ENCODE measurements at regions not wholly inside any gene's neighbourhood (a gene's known extent, or its start where the extent isn't known, plus 50 kb on each side); places are given as distances from the start of the nearest gene placed in this dataset.

DNA sequence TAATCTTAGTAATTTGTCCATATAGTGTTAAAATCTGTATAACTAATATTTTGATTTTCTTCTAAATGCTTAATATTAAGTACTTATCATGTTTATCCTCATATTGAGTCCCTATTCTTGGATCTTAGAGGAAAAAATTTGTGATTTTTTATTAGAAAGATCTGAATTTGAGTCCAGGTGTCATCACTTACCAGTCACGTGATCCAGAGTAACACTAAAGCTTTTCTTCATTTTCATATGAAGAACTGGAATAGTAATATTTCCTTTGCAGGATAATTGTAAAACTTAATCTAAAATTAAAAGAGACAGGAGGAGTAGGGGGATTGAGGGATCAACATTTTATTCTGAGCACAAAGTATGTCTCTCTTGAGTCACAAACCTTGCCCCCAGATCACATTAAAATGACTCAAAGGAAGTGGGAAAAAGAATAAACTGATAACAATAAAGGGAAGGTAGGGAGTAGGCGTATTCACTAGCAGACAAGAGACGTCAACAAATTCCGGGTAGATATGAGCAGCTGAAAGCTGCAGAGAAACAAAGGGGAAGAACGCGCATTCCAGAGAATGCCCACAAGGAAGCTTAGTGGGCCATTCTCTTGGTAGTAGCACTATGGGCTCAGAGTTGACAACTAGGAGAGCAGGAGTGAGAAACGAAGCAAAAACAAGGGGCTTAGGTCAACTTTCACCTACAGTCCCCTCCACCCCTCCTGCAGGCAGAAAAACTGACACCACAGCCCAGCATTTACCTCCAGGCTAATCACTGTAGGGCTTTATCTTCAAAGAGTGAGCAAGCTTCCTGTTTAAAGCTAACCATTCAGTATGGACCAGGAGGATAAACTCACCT, 123.1 kb downstream of the SPRY2 start:
- Histone ChIP-seq H3K4me2 (ENCODE audit: insufficient read depth, insufficient read length, low read length) (no peak overlapping the region), H3K27ac (ENCODE audit: insufficient read length, low read depth, low read length) (no peak overlapping the region), H2AFZ (ENCODE audit: low read length) (peak overlapping the region; percentile 11)

More for the DNA sequence above, 123.1 kb downstream of the SPRY2 start:
- peaks cover 0 to 3% of the 10 kb centered on the region in 2 experiments; a peak in 3 of 5 replicates for H3K9me3 Mint-ChIP-seq
- Histone ChIP-seq H4K5ac (ENCODE audit: insufficient read length, low read depth, low read length) (no peak overlapping the region), H3K56ac (ENCODE audit: insufficient read length, low read depth, low read length) (no peak overlapping the region), H3K23ac (ENCODE audit: insufficient read length, low read depth, low read length) (no peak overlapping the region), H3K4ac (ENCODE audit: low read depth, low read length) (no peak overlapping the region), H2BK5ac (ENCODE audit: insufficient read length, low read length) (no peak overlapping the region), H2AK5ac (ENCODE audit: insufficient read length, low read length) (no peak overlapping the region), H4K20me1 (ENCODE audit: control insufficient read depth, insufficient read depth, insufficient read length) (no peaks in the 10 kb centered on the region), H2BK12ac (ENCODE audit: insufficient read length, low read depth, low read length) (no peak overlapping the region), H3T11ph (ENCODE audit: low read length) (no peak overlapping the region), H2BK20ac (ENCODE audit: low read depth, low read length, poor library complexity, severe bottlenecking) (no peak overlapping the region), H4K8ac (replicated peaks; ENCODE audit: insufficient read length, low read depth, low read length) (no peak overlapping the region), H3K4me1 (ENCODE audit: insufficient read depth, low read length) (peaks cover 4% of the 10 kb centered on the region; the same call in 1 of the 2 replicates), H3K9me3 (ENCODE audit: control insufficient read depth, low read depth, low read length) (no peaks in the 10 kb centered on the region), H3K23me2 (ENCODE audit: insufficient read length, low read depth, low read length, poor library complexity, severe bottlenecking) (no peaks in the 10 kb centered on the region), H3K14ac (ENCODE audit: insufficient read depth, low read length) (no peak overlapping the region), H3K18ac (ENCODE audit: insufficient read length, low read depth, low read length) (no peak overlapping the region), H2BK15ac (ENCODE audit: low read depth, low read length) (no peak overlapping the region), H3K27me3 (ENCODE audit: insufficient read depth, low read length) (no peaks in the 10 kb centered on the region), H3K79me2 (ENCODE audit: insufficient read depth, low read length) (no peaks in the 10 kb centered on the region), H2BK120ac (ENCODE audit: low read depth, low read length, poor library complexity, severe bottlenecking) (no peak overlapping the region), H3K79me1 (ENCODE audit: insufficient read depth, low read depth, low read length, poor library complexity, severe bottlenecking) (no peaks in the 10 kb centered on the region), H4K91ac (ENCODE audit: insufficient read length, low read depth, low read length) (no peak overlapping the region), H3K9ac (ENCODE audit: extremely low read depth, insufficient read length, low read length) (no peak overlapping the region)
- DNase-seq = peak; percentile 39
- WGBS (ENCODE audit: extremely low coverage, insufficient read length, low lambda C conversion rate) = no CpG with 5 or more reads among the region's 7 CpGs
- no peaks in the 10 kb centered on the region for H3K27me3 Mint-ChIP-seq (ENCODE audit: low read depth)
- TF ChIP-seq, protein P1, sequence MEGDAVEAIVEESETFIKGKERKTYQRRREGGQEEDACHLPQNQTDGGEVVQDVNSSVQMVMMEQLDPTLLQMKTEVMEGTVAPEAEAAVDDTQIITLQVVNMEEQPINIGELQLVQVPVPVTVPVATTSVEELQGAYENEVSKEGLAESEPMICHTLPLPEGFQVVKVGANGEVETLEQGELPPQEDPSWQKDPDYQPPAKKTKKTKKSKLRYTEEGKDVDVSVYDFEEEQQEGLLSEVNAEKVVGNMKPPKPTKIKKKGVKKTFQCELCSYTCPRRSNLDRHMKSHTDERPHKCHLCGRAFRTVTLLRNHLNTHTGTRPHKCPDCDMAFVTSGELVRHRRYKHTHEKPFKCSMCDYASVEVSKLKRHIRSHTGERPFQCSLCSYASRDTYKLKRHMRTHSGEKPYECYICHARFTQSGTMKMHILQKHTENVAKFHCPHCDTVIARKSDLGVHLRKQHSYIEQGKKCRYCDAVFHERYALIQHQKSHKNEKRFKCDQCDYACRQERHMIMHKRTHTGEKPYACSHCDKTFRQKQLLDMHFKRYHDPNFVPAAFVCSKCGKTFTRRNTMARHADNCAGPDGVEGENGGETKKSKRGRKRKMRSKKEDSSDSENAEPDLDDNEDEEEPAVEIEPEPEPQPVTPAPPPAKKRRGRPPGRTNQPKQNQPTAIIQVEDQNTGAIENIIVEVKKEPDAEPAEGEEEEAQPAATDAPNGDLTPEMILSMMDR (conservative IDR thresholded peaks at IDR 0.05) = no peak
- peaks cover under 1 to 4% (median under 1%) of the 10 kb centered on the region in 3 experiments; a peak in 2 of 7 replicates for H3K36me3 Mint-ChIP-seq (ENCODE audit: insufficient read depth in 1 of 3, low read depth in 3 of 3)
- no peak overlapping the region for H3K4me3 Mint-ChIP-seq
- peak overlapping the region; percentile 69 to 91 (median 80); a peak in 6 of 7 replicates for H3K27ac Mint-ChIP-seq
- H3K4me1 Mint-ChIP-seq = peaks cover 17 to 20% of the 10 kb centered on the region in 2 experiments
